ENCODE measurements at regions not wholly inside any gene's neighbourhood (a gene's known extent, or its start where the extent isn't known, plus 50 kb on each side); places are given as distances from the start of the nearest gene placed in this dataset.

GRCh38 chr4:138410266-138410665, 168.1 kb upstream of the SLC7A11 start:
- H3K27ac ChIP-seq (ENCODE audit: low read length): no peak overlapping the region
- H3K9me3 ChIP-seq (ENCODE audit: control insufficient read depth, low read length): no peaks in the 10 kb centered on the region
- DNase-seq (peak; percentile 21 to 57 (median 53)), ATAC-seq (no peak)
- peaks cover 3% of the 10 kb centered on the region for H3K4me1 ChIP-seq (ENCODE audit: control insufficient read depth, insufficient read depth, low read length)
- H3K4me3 ChIP-seq (ENCODE audit: low read length): no peak overlapping the region
- no peaks in the 10 kb centered on the region for H3K27me3 ChIP-seq (ENCODE audit: control insufficient read depth, insufficient read depth)
- intact Hi-C loops (cut with DNase I): no loop called here

- intact Hi-C loops (cut with DNase I): no loop called here
- Histone ChIP-seq H3K9me3 (ENCODE audit: control insufficient read depth, low read length) (no peaks in the 10 kb centered on the region), H3K27me3 (ENCODE audit: control insufficient read depth, insufficient read depth) (no peaks in the 10 kb centered on the region), H3K27ac (ENCODE audit: low read length) (no peak overlapping the region), H3K4me1 (ENCODE audit: control insufficient read depth, insufficient read depth, low read length) (peaks cover 3% of the 10 kb centered on the region), H3K4me3 (ENCODE audit: low read length) (no peak overlapping the region)
- ATAC-seq: no peak
- DNase-seq: no peak
- 84% methylated on average over 3 of the region's 3 CpGs for WGBS
These were observed 167.5 kb upstream of the SLC7A11 start for GRCh38 chr4:138409670-138410069.

GRCh38 chr4:138408758-138409157, 166.6 kb upstream of the SLC7A11 start:
- no peak for DNase-seq
- intact Hi-C loops (cut with DNase I): no loop called here
- ATAC-seq: no peak

GRCh38 chr4:138407329-138407728, 165.2 kb upstream of the SLC7A11 start:
- Histone ChIP-seq H3K4me3 (ENCODE audit: low read length) (no peak overlapping the region), H3K27ac (ENCODE audit: low read length) (no peak overlapping the region), H3K4me1 (ENCODE audit: control insufficient read depth, insufficient read depth, low read length) (peaks cover 3% of the 10 kb centered on the region), H3K9me3 (ENCODE audit: control insufficient read depth, low read length) (no peaks in the 10 kb centered on the region), H3K27me3 (ENCODE audit: control insufficient read depth, insufficient read depth) (no peaks in the 10 kb centered on the region)
- ATAC-seq: peak in 1 of 2 donors; percentile 43
- intact Hi-C loops (cut with DNase I): no loop called here
- WGBS: 37% methylated on average over 3 of the region's 3 CpGs
- no peak for DNase-seq

More at GRCh38 chr4:138408758-138409157, 166.6 kb upstream of the SLC7A11 start:
- WGBS: 55% methylated on average over 2 of the region's 2 CpGs
- Histone ChIP-seq H3K4me3 (ENCODE audit: low read length) (no peak overlapping the region), H3K9me3 (ENCODE audit: control insufficient read depth, low read length) (no peaks in the 10 kb centered on the region), H3K4me1 (ENCODE audit: control insufficient read depth, insufficient read depth, low read length) (peaks cover 3% of the 10 kb centered on the region), H3K27ac (ENCODE audit: low read length) (no peak overlapping the region), H3K27me3 (ENCODE audit: control insufficient read depth, insufficient read depth) (no peaks in the 10 kb centered on the region)

GRCh38 chr4:138406876-138407275, 164.7 kb upstream of the SLC7A11 start:
- Histone ChIP-seq H3K9me3 (ENCODE audit: control insufficient read depth, low read length) (no peaks in the 10 kb centered on the region), H3K4me3 (ENCODE audit: low read length) (no peak overlapping the region), H3K4me1 (ENCODE audit: control insufficient read depth, insufficient read depth, low read length) (peaks cover 3% of the 10 kb centered on the region), H3K27me3 (ENCODE audit: control insufficient read depth, insufficient read depth) (no peaks in the 10 kb centered on the region), H3K27ac (ENCODE audit: low read length) (no peak overlapping the region)
- DNase-seq (no peak), ATAC-seq (no peak)
- intact Hi-C loops (cut with DNase I): no loop called here
- WGBS: 14% methylated on average over 1 of the region's 1 CpG

- Histone ChIP-seq H3K27me3 (ENCODE audit: control insufficient read depth, insufficient read depth) (no peaks in the 10 kb centered on the region), H3K9me3 (ENCODE audit: control insufficient read depth, low read length) (no peaks in the 10 kb centered on the region), H3K4me3 (ENCODE audit: low read length) (no peak overlapping the region), H3K27ac (ENCODE audit: low read length) (no peak overlapping the region), H3K4me1 (ENCODE audit: control insufficient read depth, insufficient read depth, low read length) (peaks cover 3% of the 10 kb centered on the region)
- intact Hi-C loops (cut with DNase I): no loop called here
- no peak for ATAC-seq
- 74% methylated on average over 1 of the region's 1 CpG for WGBS
- DNase-seq: no peak
These were observed 163.9 kb upstream of the SLC7A11 start for GRCh38 chr4:138405934-138406567.

- no peak overlapping the region for H3K4me3 ChIP-seq (ENCODE audit: low read length)
- H3K9me3 ChIP-seq (ENCODE audit: control insufficient read depth, low read length): no peaks in the 10 kb centered on the region
- DNase-seq (no peak), ATAC-seq (no peak)
- intact Hi-C loops (cut with DNase I): no loop called here
- H3K27ac ChIP-seq (ENCODE audit: low read length): no peak overlapping the region
- H3K4me1 ChIP-seq (ENCODE audit: control insufficient read depth, insufficient read depth, low read length): peaks cover 3% of the 10 kb centered on the region
- H3K27me3 ChIP-seq (ENCODE audit: control insufficient read depth, insufficient read depth): no peaks in the 10 kb centered on the region
These were observed 163.3 kb upstream of the SLC7A11 start for GRCh38 chr4:138405466-138405891.

- Histone ChIP-seq H3K4me1 (ENCODE audit: control insufficient read depth, insufficient read depth, low read length) (peaks cover 3% of the 10 kb centered on the region), H3K9me3 (ENCODE audit: control insufficient read depth, low read length) (no peaks in the 10 kb centered on the region), H3K27me3 (ENCODE audit: control insufficient read depth, insufficient read depth) (no peaks in the 10 kb centered on the region), H3K4me3 (ENCODE audit: low read length) (no peak overlapping the region), H3K27ac (ENCODE audit: low read length) (no peak overlapping the region)
- no peak for ATAC-seq
- no peak for DNase-seq
- 97% methylated on average over 1 of the region's 1 CpG for WGBS
- intact Hi-C loops (cut with DNase I): no loop called here
These were observed 162.7 kb upstream of the SLC7A11 start for GRCh38 chr4:138404801-138405200.

- ATAC-seq: no peak
- H3K27me3 ChIP-seq (ENCODE audit: control insufficient read depth, insufficient read depth): no peaks in the 10 kb centered on the region
- intact Hi-C loops (cut with DNase I): no loop called here
These were observed 162.1 kb upstream of the SLC7A11 start for GRCh38 chr4:138404251-138404650.

GRCh38 chr4:138401334-138401733, 159.2 kb upstream of the SLC7A11 start:
- Histone ChIP-seq H3K27me3 (ENCODE audit: control insufficient read depth, insufficient read depth) (no peaks in the 10 kb centered on the region), H3K27ac (ENCODE audit: low read length) (no peak overlapping the region), H3K9me3 (ENCODE audit: control insufficient read depth, low read length) (no peaks in the 10 kb centered on the region), H3K4me1 (ENCODE audit: control insufficient read depth, insufficient read depth, low read length) (no peaks in the 10 kb centered on the region), H3K4me3 (ENCODE audit: low read length) (no peak overlapping the region)
- intact Hi-C loops (cut with DNase I): no loop called here
- DNase-seq (peak; percentile 27 to 67 (median 61)), ATAC-seq (peak in 1 of 2 donors; percentile 18)
- 17% methylated on average over 3 of the region's 3 CpGs for WGBS

More at GRCh38 chr4:138404251-138404650, 162.1 kb upstream of the SLC7A11 start:
- H3K9me3 ChIP-seq (ENCODE audit: control insufficient read depth, low read length): no peaks in the 10 kb centered on the region
- DNase-seq: no peak
- H3K4me1 ChIP-seq (ENCODE audit: control insufficient read depth, insufficient read depth, low read length): peaks cover 3% of the 10 kb centered on the region
- H3K4me3 ChIP-seq (ENCODE audit: low read length): no peak overlapping the region
- no peak overlapping the region for H3K27ac ChIP-seq (ENCODE audit: low read length)

GRCh38 chr4:138400543-138400942, 158.4 kb upstream of the SLC7A11 start:
- intact Hi-C loops (cut with DNase I): no loop called here
- ATAC-seq: peak; percentile 91 to 94
- peak in 2 of 3 donors; percentile 33 to 39 for DNase-seq
- Histone ChIP-seq H3K27me3 (ENCODE audit: control insufficient read depth, insufficient read depth) (no peaks in the 10 kb centered on the region), H3K9me3 (ENCODE audit: control insufficient read depth, low read length) (no peaks in the 10 kb centered on the region), H3K4me1 (ENCODE audit: control insufficient read depth, insufficient read depth, low read length) (no peaks in the 10 kb centered on the region), H3K4me3 (ENCODE audit: low read length) (no peak overlapping the region), H3K27ac (ENCODE audit: low read length) (peak overlapping the region; percentile 68)
- 32% methylated on average over 4 of the region's 4 CpGs for WGBS

- DNase-seq (no peak), ATAC-seq (no peak)
- H3K9me3 ChIP-seq (ENCODE audit: control insufficient read depth, low read length): no peaks in the 10 kb centered on the region
- peak overlapping the region; percentile 68 for H3K27ac ChIP-seq (ENCODE audit: low read length)
- intact Hi-C loops (cut with DNase I): no loop called here
- no peaks in the 10 kb centered on the region for H3K27me3 ChIP-seq (ENCODE audit: control insufficient read depth, insufficient read depth)
- H3K4me1 ChIP-seq (ENCODE audit: control insufficient read depth, insufficient read depth, low read length): no peaks in the 10 kb centered on the region
- no peak overlapping the region for H3K4me3 ChIP-seq (ENCODE audit: low read length)
These were observed 157.9 kb upstream of the SLC7A11 start for GRCh38 chr4:138400066-138400465.

Measured in right cardiac atrium (tissue), 5 donors.